ENCODE measurements at regions not wholly inside any gene's neighbourhood (a gene's known extent, or its start where the extent isn't known, plus 50 kb on each side); places are given as distances from the start of the nearest gene placed in this dataset.

- TF ChIP-seq SIN3A (IDR thresholded peaks at IDR 0.05; ENCODE audit: borderline replicate concordance, insufficient read depth, low read length) (no peak), REST (IDR thresholded peaks at IDR 0.05; ENCODE audit: insufficient read depth in 1 of 2, low read depth in 2 of 2, low read length in 2 of 2) (no peak), FOXP2 (optimal IDR thresholded peaks at IDR 0.05; ENCODE audit: borderline replicate concordance, extremely low read depth, extremely low read length, insufficient read depth) (no peak), POLR2AphosphoS5 (IDR thresholded peaks at IDR 0.05; ENCODE audit: low read depth, low read length) (no peak), TAF1 (IDR thresholded peaks at IDR 0.05; ENCODE audit: borderline replicate concordance, insufficient read depth, low read length) (no peak)
Measured at GRCh38 chr1:193538003-193538354, 351.6 kb upstream of the B3GALT2 start.

- TF ChIP-seq SIN3A (IDR thresholded peaks at IDR 0.05; ENCODE audit: borderline replicate concordance, insufficient read depth, low read length) (no peak), POLR2AphosphoS5 (IDR thresholded peaks at IDR 0.05; ENCODE audit: low read depth, low read length) (no peak), REST (IDR thresholded peaks at IDR 0.05; ENCODE audit: insufficient read depth in 1 of 2, low read depth in 2 of 2, low read length in 2 of 2) (no peak), TAF1 (IDR thresholded peaks at IDR 0.05; ENCODE audit: borderline replicate concordance, insufficient read depth, low read length) (no peak), FOXP2 (optimal IDR thresholded peaks at IDR 0.05; ENCODE audit: borderline replicate concordance, extremely low read depth, extremely low read length, insufficient read depth) (no peak)
Measured at GRCh38 chr1:193537266-193538002, 351.0 kb upstream of the B3GALT2 start.

- no peak for TF ChIP-seq TAF1 (IDR thresholded peaks at IDR 0.05; ENCODE audit: borderline replicate concordance, insufficient read depth, low read length)
- TF ChIP-seq FOXP2 (optimal IDR thresholded peaks at IDR 0.05; ENCODE audit: borderline replicate concordance, extremely low read depth, extremely low read length, insufficient read depth) = peak; percentile 43
- peak; percentile 12 to 56; a peak in 1 of 4 replicates for TF ChIP-seq REST (IDR thresholded peaks at IDR 0.05; ENCODE audit: insufficient read depth in 1 of 2, low read depth in 2 of 2, low read length in 2 of 2)
Measured at GRCh38 chr1:193533853-193534252, 347.4 kb upstream of the B3GALT2 start.

- no peak for TF ChIP-seq FOXP2 (optimal IDR thresholded peaks at IDR 0.05; ENCODE audit: borderline replicate concordance, extremely low read depth, extremely low read length, insufficient read depth)
- no peak for TF ChIP-seq TAF1 (IDR thresholded peaks at IDR 0.05; ENCODE audit: borderline replicate concordance, insufficient read depth, low read length)
- no peak for TF ChIP-seq REST (IDR thresholded peaks at IDR 0.05; ENCODE audit: insufficient read depth in 1 of 2, low read depth in 2 of 2, low read length in 2 of 2)
Measured at GRCh38 chr1:193525917-193526710, 339.7 kb upstream of the B3GALT2 start.
